ENCODE measurements at regions not wholly inside any gene's neighbourhood (a gene's known extent, or its start where the extent isn't known, plus 50 kb on each side); places are given as distances from the start of the nearest gene placed in this dataset.

GRCh38 chr6:105816847-105817246 lies 269.3 kb upstream of the PRDM1 start:
- DNase-seq (ENCODE audit: low read depth in 4 of 4, low spot score in 1 of 4): no peak

GRCh38 chr6:105815661-105816555 lies 270.2 kb upstream of the PRDM1 start:
- DNase-seq (ENCODE audit: low read depth in 4 of 4, low spot score in 1 of 4): no peak

- DNase-seq (ENCODE audit: low read depth in 4 of 4, low spot score in 1 of 4): no peak
Observed at GRCh38 chr6:105814745-105815536, 271.2 kb upstream of the PRDM1 start.

DNA sequence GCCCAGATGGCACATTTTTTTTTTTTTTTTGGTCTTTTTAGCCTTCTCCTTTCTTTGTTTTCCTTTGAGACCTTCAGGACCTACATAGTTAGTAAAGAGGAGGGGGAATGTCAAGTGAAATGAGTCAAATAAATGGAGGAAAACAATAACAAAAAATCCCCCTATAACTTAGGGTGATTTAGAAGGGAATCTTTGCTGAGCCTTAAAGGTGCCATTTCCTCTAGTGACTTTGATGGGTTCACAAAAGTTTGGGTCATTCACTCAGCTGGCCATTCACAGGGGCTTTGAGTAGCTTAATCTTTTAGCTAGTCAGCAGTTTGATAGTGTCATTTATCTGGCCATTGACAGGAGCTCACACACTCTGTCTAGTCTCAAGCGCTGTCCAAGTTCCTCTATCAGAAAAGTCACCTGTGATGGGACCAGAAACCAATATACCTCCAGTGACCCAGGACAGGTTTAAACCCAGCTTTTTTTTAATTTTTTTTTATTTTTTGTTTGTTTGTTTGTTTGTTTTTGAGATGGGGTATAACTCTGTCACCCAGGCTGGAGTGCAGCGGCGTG lies 275.1 kb upstream of the PRDM1 start:
- DNase-seq (ENCODE audit: low read depth in 4 of 4, low spot score in 1 of 4): no peak

DNA sequence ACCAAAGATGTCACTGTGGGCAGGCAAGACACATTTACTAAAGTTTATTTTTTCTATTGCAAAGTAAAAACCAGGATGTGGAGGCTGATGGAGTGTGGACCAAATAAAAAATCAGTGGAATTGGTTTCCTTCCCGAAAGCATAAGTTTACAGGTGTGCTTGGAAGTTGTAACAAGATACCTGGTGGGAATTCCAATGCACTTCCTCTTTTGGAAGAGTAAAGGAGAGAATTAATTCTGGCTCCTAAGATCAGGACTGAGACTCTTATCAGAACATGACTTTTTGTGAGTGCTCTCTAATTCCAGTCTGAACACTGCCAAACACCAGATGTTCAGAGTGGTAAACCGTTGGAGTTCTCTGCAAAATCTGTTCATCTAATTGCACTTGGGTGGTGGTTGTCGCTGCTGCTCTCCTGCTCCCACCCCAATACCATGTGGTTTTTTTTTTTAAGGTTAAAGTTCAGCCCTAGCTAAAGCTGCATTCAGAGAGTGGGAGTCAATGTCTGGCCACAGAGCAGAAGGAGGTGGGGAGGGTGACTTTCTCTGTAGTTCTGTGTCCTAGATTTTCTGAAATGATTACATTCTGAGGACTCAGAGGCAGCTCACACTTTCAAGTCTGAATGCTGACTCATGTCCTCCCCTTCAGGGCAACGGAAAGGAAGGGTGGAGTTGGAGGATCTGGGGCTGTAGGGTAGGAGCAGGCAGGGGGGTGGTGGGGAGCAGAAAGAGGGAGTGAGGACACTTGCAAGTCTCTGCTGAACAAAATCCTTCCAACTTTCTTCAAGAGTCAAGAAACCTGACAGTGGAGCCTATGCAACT lies 275.8 kb upstream of the PRDM1 start:
- DNase-seq (ENCODE audit: low read depth in 4 of 4, low spot score in 1 of 4): peak in 1 of 4 experiments; percentile 37

GRCh38 chr6:105808571-105808970 lies 277.6 kb upstream of the PRDM1 start:
- DNase-seq (ENCODE audit: low read depth in 4 of 4, low spot score in 1 of 4): no peak

DNA sequence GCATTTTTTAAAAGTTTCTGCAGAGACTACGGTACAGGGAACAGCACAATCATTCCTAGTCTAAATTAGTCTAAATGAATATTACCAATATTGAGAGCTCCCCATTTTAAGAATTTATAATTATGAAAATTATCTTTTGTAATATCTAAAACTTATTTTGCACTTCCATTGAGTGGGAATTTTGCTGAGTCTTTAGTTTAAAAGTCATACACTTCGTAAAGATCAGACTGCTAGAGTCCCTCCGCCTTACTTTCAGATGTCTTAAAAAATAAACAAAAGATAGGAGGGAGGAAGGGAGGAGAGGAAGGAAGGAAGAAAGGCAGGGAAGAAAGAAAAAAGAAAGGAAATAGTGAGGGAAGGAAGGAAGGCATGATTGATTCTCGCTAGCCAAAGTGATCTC lies 278.2 kb upstream of the PRDM1 start:
- DNase-seq (ENCODE audit: low read depth in 4 of 4, low spot score in 1 of 4): no peak

DNA sequence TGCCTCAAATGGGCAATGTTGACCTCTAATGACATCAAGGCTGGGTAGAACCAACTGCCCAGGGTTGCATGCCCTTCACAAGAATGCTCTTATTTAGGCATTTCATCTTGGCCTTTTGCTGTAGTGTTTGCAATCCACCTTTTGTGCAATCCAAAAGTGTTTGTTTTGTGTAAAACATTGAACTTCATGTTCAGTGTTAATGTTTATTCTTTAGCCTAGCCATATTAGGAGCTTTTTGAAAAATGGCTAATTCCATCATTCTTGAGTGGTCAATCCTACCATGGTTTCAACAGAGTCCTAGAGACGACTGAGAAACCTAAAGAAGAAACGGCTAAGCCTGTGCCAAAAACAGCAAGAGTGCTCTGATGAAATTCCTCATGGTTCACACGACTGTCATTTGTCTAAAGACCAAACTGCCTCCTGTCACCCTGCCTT lies 279.6 kb upstream of the PRDM1 start:
- no peak for DNase-seq (ENCODE audit: low read depth in 4 of 4, low spot score in 1 of 4)

GRCh38 chr6:105805501-105806023 lies 280.6 kb upstream of the PRDM1 start:
- no peak for DNase-seq (ENCODE audit: low read depth in 4 of 4, low spot score in 1 of 4)

- DNase-seq (ENCODE audit: low read depth in 4 of 4, low spot score in 1 of 4): no peak
Observed at GRCh38 chr6:105804424-105804823, 281.7 kb upstream of the PRDM1 start.

- DNase-seq (ENCODE audit: low read depth in 4 of 4, low spot score in 1 of 4): no peak
Observed at GRCh38 chr6:105804000-105804399, 282.1 kb upstream of the PRDM1 start.

DNA sequence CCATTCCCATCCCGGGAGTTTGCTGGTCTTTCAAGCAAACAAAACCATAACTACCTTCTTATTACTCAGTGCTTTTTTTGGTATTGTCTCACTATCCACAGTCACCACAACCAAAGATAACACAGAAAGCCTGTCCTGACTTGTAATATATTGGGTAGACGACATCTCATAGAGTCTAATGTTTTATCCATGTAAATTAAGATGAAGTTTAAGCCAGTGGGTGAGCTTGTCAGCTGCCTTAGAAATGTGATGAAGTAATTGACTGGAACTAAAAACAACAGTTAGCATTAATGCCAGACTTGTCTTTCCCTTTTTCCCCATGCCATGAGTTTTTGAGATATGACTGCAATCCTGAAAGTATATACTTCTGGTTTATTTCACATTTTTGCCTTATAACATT lies 282.7 kb upstream of the PRDM1 start:
- DNase-seq (ENCODE audit: low read depth in 4 of 4, low spot score in 1 of 4): no peak

- no peak for DNase-seq (ENCODE audit: low read depth in 4 of 4, low spot score in 1 of 4)
Observed at GRCh38 chr6:105802703-105803102, 283.4 kb upstream of the PRDM1 start.

GRCh38 chr6:105800871-105801270 lies 285.3 kb upstream of the PRDM1 start:
- no peak for DNase-seq (ENCODE audit: low read depth in 4 of 4, low spot score in 1 of 4)

- no peak for DNase-seq (ENCODE audit: low read depth in 4 of 4, low spot score in 1 of 4)
Observed at GRCh38 chr6:105800398-105800797, 285.7 kb upstream of the PRDM1 start.

DNA sequence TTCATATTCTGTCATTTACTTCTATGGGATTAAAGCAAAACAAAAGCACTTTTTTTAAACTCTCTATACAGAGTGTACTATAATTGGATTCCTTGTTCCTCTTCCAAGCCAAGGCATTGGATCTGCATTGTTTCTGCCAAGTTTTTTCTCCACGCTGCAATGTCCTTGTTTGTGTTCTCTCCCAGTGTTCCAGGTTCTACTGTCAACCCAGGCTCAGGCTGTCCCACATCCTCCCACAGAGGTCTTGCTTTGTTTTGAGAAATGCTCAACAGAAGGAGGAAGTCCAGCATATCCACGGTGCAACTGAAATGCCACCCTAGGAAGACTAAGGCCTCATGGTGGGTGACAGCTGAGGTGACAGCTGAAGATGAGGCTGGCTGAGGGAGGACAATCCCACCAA lies 287.1 kb upstream of the PRDM1 start:
- no peak for DNase-seq (ENCODE audit: low read depth in 4 of 4, low spot score in 1 of 4)

- no peak for DNase-seq (ENCODE audit: low read depth in 4 of 4, low spot score in 1 of 4)
Observed at GRCh38 chr6:105797983-105798453, 288.1 kb upstream of the PRDM1 start.

- DNase-seq (ENCODE audit: low read depth in 4 of 4, low spot score in 1 of 4): no peak
Observed at GRCh38 chr6:105797286-105797979, 288.7 kb upstream of the PRDM1 start.

DNA sequence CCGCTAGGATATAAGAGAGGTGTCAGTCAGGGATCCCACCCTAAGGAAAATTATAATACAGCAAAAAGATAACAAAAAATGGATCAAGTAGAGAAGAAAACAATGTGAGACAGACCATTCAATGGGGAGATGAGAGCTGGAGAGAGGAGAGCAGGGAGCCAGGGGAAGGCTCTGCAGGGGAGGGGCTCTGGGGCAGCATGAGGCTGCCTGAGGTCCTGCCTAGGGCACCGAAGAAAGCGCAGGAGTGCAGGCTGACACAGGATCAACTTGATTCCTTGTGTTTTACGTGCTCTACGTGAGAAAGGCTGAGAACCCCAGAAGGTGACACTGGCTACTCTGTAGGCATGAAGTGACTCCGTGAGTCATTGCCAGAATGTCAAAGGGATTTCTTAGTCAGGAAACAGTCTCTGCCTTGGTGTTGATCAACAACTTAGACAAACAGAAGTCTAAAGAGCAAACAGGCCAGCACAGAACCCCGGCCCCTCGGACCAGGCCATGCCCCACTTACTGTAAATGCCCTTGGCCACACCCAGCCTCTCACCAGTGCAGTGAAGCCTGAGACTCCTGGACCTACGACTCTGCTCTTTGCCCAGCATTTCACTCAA lies 290.1 kb upstream of the PRDM1 start:
- no peak for DNase-seq (ENCODE audit: low read depth in 4 of 4, low spot score in 1 of 4)

DNA sequence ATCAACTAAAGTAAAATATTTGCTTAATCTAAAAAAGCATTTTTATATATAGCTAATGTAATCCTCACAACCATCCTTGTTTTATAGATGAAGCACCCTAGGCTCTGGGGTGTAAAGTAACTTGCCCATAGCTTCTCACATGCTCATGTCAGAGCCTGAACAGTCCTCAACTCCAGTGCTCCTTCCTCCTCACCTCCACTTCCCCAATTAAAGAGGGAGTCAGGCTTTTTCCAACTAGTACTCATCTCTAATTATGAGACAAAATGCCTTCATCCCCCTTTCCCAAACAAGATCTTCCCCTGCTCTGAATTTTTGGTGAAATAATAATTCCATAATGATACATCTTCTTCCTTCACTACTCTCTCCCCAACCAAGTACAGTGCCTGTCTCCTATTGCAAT lies 290.8 kb upstream of the PRDM1 start:
- DNase-seq (ENCODE audit: low read depth in 4 of 4, low spot score in 1 of 4): no peak

All from stimulated activated CD4-positive, alpha-beta T cell treated with anti-CD3 and anti-CD28 coated beads, Interleukin-1b, Interleukin-23, amount 100 ng/mL, for 24 hours (primary cell).